HG03378 (cell line): ENCODE measurements at regions not wholly inside any gene's neighbourhood (a gene's known extent, or its start where the extent isn't known, plus 50 kb on each side); places are given as distances from the start of the nearest gene placed in this dataset.
"Not testable (repeated sequence)": the region's sequence is repeated elsewhere in the genome, so short reads cannot be mapped to it uniquely, and the experiment has no call there.

Experiments used
- ATAC-seq: cut with Tn5 transposase; IDR thresholded peaks from one replicate; pipeline ENCODE4 v1.9.1; 2021; ENCODE audit warnings: mild to moderate bottlenecking, moderate library complexity; ENCODE audit not compliant: unreplicated experiment

DNA sequence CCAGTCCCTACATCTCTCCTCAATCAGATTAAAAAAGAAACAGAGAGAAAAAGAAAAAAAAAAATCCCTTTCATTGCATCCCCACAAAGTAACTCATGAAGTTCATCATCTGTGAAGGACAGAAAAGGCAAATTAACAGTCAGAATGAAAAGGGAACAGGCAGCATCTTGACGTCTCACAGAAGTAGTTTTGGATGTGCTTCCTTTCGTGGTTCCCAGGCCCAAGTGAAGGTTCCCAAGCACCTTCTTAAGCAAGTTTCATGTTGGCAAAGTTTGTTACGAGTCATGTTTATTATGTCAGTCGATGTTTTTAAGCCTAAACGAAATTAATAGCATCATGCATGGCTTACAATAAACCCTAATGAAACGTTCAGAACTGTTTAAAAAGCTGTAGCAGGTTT lies 475.2 kb downstream of the SETD4 start:
- no peak for ATAC-seq

GRCh38 chr21:35583566-35584216 lies 476.6 kb downstream of the SETD4 start:
- no peak for ATAC-seq

- ATAC-seq, result no peak
These were observed 477.6 kb downstream of the SETD4 start for GRCh38 chr21:35582731-35583130.

GRCh38 chr21:35581640-35582039 lies 478.7 kb downstream of the SETD4 start:
- ATAC-seq, result no peak

- no peak for ATAC-seq
These were observed 480.6 kb downstream of the SETD4 start for GRCh38 chr21:35579520-35580293.

DNA sequence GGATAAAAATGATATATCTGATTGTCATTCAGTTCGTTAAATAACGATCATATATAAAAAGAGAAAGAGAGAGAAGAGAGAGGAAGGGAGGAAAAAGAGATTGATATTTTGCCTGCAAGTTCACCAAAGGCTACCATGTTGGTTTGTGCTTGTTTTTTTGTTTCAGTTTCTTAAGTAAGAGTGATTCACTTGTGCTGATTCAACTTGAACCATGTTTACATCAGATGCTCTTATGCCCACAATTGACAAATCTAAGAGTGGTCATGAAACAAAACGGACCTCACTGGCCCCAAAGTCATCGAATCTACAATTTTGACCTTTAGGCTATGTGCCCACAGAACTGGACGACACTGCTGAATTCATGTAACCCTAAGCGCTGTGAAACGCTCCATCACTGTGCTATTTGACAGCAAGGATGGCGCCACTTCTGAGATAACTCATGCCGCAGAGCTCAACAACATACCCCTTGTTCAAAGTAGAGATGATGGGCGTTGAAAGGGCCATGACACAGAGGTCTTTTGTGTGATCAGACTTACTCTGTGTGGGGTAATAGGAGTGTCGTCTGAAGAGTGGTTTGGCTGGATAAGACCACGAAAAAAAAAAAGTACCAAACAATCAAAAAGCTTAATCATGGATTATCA lies 481.4 kb downstream of the SETD4 start:
- ATAC-seq, result no peak

DNA sequence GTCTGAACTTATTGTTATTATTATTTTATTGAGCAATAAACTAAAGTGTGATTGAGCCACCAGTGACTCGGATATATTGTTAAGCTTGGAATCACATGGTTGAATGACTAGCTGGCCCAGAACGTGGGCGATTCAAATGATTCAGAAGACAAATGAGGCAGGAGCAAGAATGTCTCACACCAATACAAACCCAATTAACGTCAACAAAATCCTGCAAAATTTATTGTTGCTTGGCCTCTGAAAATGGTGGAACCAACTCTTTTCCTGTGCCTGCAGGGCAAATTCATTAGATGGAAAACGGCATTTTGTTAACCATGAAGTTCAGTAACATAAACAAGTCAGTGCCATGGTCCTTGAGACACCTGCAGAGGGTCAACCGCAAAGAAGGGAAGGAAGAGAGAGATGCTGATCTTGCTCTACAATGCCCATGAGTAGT lies 482.0 kb downstream of the SETD4 start:
- no peak for ATAC-seq

GRCh38 chr21:35575280-35575915 lies 484.9 kb downstream of the SETD4 start:
- no peak for ATAC-seq

DNA sequence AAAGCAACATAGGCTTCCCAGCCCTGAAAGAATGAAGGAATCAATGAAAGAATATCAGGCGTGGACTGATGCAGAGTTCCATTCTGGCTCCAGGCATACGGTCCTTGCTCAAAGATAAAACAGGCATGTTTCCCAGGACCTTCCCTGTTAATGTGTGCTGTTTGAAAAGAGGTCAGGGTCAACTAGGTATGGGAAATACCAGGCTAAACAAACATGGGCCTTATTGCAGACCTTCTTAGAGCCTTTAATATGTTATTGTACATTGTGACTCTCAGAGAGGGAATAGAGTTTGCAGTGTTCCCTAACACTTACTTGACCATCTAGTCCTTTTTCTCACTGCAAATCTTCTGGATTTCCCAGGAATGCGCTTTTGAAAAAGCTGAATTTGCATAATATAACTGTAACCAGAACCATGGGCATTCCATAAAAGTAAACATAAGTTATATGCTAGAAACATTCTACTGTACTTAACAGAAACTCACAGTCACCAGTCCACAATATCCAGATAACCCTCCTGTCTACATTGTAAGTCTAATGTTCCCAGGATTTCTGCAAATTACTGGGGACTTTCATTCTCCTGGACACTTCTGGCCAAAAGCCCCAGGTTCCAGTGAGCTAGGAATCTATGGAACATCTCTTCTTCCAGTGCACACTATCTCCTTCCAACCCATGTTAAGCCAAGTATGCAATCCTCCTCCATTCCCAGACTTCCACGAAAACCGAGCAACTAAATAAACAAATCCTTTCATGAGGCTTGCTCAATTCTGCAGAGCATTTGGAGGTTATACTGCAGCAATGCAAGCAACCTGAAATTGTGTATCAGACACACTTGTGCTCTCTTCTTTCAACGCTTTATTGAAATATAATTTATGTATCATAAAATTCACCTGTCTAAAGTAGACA lies 486.6 kb downstream of the SETD4 start:
- ATAC-seq, result no peak

GRCh38 chr21:35571910-35572309 lies 488.4 kb downstream of the SETD4 start:
- no peak for ATAC-seq

DNA sequence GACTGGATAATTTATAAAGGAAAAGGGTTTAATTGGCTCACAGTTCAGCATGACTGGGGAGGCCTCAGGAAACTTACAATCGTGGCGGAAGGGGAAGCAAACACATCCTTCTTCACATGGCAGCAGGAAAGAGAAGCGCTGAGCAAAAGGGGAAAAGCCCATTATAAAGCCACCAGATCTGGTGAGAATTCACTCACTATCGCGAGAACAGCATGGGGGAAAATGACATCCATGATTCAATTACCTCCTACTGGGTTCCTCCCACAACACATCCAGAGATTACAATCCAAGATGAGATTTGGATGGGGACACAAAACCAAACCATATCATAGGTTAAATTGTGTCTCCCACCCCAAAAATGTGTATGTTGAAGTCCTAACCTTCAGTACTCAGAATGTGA lies 491.7 kb downstream of the SETD4 start:
- ATAC-seq, result no peak

- no peak for ATAC-seq
These were observed 493.5 kb downstream of the SETD4 start for GRCh38 chr21:35566874-35567273.

DNA sequence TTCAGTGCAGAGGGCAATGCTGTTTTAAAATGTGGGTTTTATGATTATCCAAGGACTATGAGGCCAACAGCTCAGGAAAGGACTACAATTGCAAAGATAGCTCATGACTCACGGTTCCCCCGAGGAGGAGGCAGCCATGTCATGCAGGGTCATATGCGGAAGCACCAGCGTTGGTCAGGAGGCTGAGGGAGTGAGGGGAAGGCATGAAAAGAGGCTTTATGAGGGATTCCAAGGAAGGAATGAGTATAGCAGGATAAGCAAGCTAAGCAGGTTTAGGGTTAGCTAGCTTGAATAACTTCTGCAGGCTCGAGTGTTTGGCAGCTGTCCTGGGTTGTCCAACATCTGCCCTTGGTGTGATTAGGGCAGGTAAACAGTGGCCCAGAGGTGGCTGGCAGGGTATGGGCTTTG lies 495.1 kb downstream of the SETD4 start:
- ATAC-seq, result no peak

DNA sequence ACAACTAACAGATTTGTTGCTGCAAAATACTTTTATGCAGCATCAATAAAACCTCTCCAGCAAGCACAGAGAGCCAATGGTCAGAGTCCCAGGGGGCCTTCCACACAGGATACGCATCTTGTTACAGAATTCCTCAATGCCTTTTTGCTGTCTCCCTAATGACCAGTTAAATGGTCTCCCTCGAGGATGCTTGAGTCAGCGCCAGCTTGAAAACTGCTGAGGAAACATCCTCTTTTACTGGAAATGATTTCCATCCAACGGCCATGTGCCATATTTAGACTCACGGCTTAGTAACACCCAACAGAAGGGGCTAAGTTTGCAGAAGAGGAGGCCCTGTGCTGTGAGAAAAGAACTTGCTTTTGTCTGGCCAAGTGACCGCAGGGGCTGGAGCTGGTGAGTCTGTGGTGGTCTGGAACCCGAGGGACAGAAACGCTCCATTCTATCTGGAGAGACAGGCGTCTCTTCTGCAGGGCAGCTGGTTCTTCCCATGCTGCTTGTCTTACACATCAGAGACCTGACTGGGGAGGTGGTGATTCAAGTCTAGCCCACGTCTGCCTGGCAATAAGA lies 496.4 kb downstream of the SETD4 start:
- ATAC-seq, result no peak

DNA sequence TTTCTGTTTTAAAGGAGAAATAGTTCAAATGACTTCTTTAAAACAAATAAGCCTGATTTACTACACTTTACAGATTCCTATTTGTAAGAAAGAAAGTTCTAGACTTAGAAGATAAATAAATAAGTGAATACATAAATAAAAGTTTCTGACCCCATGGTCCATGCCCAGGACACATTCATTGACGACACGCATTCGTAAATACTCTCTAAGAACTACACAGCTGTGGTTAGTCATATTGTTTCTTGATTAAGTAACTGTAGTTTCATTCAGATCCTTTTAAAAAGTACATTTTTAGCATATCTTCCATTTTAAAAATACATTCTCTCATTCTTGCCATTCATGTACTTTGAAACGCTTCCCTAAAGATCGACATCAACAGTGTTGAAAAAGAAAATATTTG lies 497.4 kb downstream of the SETD4 start:
- ATAC-seq, result no peak

- no peak for ATAC-seq
These were observed 499.2 kb downstream of the SETD4 start for GRCh38 chr21:35561116-35561515.

DNA sequence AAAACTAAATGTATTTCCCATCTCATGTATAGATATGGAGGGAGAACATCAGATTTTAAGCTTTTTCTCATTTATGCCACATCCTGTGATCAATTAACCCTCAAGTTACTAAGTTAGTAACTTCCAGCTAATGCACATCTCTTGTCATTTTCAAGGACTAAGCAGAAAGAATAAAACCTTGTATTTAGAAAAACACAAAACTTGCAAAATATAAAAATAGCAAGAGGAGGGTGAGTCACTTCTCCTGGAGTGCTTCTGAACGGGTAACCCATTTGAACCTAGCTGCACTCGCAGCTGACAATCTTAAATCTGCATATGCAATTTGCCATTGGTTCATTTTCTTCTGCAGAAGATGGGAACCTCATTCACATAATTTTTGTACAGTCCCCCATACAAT lies 500.5 kb downstream of the SETD4 start:
- ATAC-seq, result no peak

- no peak for ATAC-seq
These were observed 501.0 kb downstream of the SETD4 start for GRCh38 chr21:35559128-35559828.

GRCh38 chr21:35556536-35556935 lies 503.8 kb downstream of the SETD4 start:
- ATAC-seq, result no peak

DNA sequence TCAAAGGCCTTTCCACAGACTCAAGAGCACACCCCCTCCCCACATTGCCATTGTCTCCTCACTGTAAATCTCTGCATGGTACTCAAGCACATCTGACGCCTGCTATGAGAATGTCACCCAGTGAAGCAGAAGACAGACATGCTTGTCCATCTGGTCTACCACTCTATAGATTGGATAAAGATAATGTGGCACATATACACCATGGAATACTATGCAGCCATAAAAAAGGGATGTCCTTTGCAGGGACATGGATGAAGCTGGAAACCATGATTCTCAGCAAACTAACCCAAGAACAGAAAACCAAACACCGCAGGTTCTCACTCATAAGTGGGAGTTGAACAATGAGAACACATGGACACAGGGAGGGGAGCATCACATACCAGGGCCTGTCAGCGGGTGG lies 503.4 kb upstream of the RUNX1 start:
- ATAC-seq, result not testable (repeated sequence)
